HG03196 (cell line): ENCODE measurements at regions not wholly inside any gene's neighbourhood (a gene's known extent, or its start where the extent isn't known, plus 50 kb on each side); places are given as distances from the start of the nearest gene placed in this dataset.

ENCODE experiments used
- ATAC-seq: cut with Tn5 transposase; IDR thresholded peaks from one replicate; pipeline ENCODE4 v1.9.1; 2021; ENCODE audit not compliant: unreplicated experiment

GRCh38 chr6:137775227-137775626, 91.8 kb upstream of the TNFAIP3 start:
- ATAC-seq = no peak

- no peak for ATAC-seq
Measured at GRCh38 chr6:137775720-137776119, 91.3 kb upstream of the TNFAIP3 start.

- ATAC-seq = no peak
Measured at GRCh38 chr6:137776256-137776655, 90.8 kb upstream of the TNFAIP3 start.

- ATAC-seq = no peak
Measured at GRCh38 chr6:137776786-137777686, 90.0 kb upstream of the TNFAIP3 start.

- ATAC-seq = no peak
Measured at GRCh38 chr6:137777687-137778075, 89.4 kb upstream of the TNFAIP3 start.

GRCh38 chr6:137779982-137780381, 87.1 kb upstream of the TNFAIP3 start:
- ATAC-seq = no peak

- ATAC-seq = no peak
Measured at GRCh38 chr6:137780447-137781034, 86.5 kb upstream of the TNFAIP3 start.

GRCh38 chr6:137781639-137782038, 85.4 kb upstream of the TNFAIP3 start:
- no peak for ATAC-seq

GRCh38 chr6:137782166-137783039, 84.7 kb upstream of the TNFAIP3 start:
- no peak for ATAC-seq

GRCh38 chr6:137783710-137784109, 83.3 kb upstream of the TNFAIP3 start:
- no peak for ATAC-seq

GRCh38 chr6:137784583-137784982, 82.5 kb upstream of the TNFAIP3 start:
- no peak for ATAC-seq

- ATAC-seq = no peak
Measured at GRCh38 chr6:137787016-137787415, 80.0 kb upstream of the TNFAIP3 start.

- ATAC-seq = no peak
Measured at GRCh38 chr6:137788248-137788647, 78.8 kb upstream of the TNFAIP3 start.

GRCh38 chr6:137791281-137792159, 75.5 kb upstream of the TNFAIP3 start:
- no peak for ATAC-seq

- no peak for ATAC-seq
Measured at GRCh38 chr6:137792160-137793033, 74.7 kb upstream of the TNFAIP3 start.

GRCh38 chr6:137793805-137794515, 73.1 kb upstream of the TNFAIP3 start:
- ATAC-seq = no peak

GRCh38 chr6:137794516-137795201, 72.4 kb upstream of the TNFAIP3 start:
- no peak for ATAC-seq

- no peak for ATAC-seq
Measured at GRCh38 chr6:137795501-137795900, 71.6 kb upstream of the TNFAIP3 start.
